HG02852 (cell line): ENCODE measurements at regions not wholly inside any gene's neighbourhood (a gene's known extent, or its start where the extent isn't known, plus 50 kb on each side); places are given as distances from the start of the nearest gene placed in this dataset.

Experiments
- ATAC-seq: cut with Tn5 transposase; IDR thresholded peaks from one replicate; pipeline ENCODE4 v1.9.1; 2021; ENCODE audit warnings: mild to moderate bottlenecking, moderate library complexity; ENCODE audit not compliant: unreplicated experiment

DNA sequence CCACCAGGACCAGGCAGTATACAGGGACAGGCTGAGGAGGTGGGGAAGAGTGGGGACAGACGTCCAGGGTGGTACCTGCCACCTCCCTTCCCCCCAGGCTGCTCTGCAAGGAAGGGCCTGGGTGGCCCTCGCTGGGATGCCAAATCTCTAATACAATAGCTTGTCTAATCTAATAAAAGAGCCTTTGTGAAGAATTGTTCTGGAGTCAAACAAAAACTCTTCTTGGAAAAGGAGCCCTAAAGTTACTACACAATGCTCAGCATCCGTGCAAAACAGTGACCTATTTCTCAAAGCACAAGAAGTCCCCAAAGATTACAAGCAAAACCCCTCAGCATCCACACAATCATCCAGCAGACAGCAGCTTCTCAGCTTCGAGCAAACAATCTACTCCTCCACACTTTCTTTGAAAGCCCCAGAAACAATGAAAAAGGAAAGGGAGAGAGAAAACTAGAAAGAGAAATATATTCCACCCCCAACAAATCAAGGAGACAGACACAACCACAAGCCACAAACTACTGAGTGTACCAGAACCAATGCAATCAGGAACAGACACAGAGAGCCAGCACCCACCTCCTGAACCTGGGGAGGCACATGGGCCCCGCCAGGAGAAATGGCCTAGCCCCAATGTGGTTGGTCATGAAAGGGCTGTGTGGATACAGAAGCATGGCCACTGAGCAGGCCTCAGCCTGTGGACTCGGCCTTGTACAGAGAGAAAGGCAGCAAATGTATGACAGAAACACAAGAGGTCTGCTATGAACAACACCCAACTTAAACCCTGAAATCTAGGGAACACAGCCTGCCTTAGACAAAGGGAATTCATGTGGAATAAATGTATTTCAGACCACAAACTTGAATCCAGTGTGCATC, 177.1 kb upstream of the CHRNA7 start:
- ATAC-seq, result no peak

DNA sequence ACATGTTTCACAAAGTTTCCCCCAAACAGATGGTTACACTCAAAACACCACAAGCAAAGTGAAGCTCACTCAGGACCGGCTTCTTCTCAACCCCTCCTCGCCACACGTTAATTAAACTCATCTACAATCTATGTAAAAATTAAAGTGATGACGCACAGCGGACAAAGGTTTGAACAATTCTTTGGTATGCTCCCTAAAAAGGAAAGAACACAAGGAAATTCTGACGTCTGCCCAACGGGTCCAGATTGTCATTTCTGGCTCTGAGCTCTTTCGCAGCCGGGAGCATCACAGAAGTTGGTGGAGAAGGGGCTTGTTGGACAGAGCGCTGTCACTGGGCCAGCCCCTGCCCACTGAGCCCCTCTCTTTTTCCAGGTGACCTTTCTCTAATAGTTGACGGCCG, 173.7 kb upstream of the CHRNA7 start:
- no peak for ATAC-seq

DNA sequence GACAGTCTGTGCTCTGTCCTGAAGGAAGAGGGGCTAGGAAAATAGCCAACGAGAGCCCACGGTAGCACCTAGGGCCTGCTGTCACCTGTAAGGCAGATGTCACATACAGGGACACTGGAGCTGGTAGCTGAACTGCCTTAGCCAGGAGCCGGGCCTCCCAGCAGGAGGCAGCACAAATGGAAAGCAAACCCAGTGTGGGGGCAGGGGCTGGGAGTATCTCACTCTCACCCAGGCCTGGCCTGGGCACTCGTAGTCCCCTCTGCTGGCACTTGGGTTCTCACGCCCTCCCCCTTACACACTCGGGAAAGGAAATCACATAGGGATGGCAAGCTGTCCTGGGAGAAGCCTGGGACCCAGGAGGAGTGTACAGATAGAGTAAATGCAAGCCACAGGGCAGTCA, 173.1 kb upstream of the CHRNA7 start:
- no peak for ATAC-seq

DNA sequence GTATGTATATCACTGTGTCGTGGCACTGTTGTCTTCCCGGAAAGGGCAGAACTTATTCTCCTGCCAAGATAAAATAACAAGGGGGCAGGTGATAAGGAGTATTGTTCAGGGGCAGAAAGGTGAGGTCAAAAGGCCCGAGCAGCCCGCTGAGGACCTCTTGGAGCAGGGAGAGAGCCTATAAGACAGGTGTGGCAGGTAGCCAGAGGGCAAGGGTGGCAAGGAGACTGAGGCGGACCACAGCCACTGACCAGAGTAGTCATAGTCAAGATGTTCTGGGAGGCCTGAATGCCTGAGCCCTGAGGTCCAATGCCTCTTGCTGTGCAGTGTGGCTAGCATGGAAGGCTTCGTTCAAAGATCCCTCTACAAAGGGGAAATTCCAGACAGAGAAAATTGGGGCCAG, 172.3 kb upstream of the CHRNA7 start:
- no peak for ATAC-seq

DNA sequence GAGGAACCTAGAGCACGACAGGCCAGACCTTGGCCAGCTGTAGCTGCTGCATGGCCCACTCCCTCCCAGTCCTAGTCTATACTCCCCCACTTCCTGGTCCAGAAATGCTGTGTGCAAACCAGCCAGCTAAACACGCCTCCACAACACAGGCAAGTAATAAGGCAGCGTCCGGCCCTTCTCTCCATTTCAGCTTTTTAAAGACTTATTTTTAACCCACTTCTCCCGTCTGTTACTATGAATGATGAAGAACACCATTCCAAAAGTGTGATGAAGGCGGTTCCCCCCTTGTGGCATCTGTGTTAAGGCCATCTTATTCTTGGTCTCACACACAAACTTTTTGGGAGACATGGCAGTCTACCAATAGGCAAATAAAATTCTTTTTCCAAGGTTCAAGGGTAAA, 164.1 kb upstream of the CHRNA7 start:
- ATAC-seq, result no peak

DNA sequence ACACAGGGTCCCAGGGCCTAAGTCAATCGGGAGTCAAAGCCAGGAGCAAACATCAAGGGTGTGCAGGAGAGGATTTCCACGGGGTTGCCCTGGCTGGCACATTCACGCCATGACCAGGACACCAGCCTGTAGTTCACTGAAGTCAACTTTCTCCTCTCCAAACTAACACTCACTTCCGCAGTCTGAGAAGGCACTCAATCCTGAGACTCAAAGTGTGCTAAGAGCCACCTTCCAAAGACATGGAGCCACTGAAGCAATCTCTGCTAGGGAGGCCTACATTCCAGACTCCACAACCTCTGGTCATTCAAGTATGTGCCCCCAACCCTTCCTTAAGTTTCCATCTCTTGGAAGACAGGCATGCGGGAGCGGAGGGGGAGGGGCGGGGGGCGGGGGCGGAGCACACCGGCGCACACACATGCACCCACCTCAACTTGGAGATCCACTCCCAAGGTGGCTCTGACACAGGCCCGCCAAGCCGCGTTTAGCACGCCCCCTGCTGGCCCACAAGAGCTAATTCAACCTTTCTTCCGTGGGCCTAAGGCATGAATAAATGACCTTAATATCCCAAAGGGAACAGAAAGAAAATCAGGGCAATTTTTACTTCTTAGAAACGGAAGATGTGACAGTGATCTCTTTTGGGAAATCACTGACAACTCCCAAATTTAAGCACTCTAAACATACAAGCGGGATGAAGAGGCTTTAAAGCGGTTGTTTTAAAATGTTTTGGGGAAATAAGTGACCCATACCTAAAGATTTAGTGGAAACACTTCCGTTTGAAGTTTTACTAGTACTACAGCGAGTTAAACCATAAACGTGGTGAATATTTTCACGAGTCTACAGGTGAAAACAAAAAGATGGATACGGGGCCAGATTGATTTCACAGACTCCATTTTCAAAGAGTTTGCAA, 162.5 kb upstream of the CHRNA7 start:
- ATAC-seq, result no peak

DNA sequence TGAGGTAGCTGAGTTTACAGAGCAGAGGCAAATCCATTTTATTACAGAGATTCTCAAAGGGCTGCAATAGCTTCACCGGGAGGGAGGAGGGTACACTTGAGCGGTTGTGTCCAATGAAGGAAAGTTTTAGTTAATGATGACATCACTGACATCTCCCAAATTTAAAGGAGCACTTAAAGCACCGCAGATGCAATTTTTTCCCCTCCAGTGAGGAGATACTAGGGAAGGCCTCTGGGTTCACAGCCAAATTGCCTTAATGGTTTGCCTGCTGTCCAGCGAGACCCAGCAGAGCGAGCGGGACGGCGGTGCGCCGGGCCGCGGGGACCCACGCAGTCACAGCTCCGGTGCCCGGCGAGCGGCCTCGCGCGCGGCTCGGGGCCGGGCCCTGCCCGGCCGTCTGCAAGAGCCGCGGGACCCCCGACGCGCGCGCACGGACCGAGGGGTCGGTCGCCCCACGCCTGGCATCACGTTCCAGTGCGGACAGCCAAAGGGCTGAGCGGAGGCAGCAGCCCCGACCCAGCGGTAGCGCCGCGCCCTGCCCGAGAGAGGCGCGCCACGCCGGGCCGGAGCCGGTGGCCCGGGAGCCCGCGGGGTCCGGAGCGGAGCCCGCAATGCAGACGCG, 160.5 kb upstream of the CHRNA7 start:
- ATAC-seq, result peak; percentile 5

DNA sequence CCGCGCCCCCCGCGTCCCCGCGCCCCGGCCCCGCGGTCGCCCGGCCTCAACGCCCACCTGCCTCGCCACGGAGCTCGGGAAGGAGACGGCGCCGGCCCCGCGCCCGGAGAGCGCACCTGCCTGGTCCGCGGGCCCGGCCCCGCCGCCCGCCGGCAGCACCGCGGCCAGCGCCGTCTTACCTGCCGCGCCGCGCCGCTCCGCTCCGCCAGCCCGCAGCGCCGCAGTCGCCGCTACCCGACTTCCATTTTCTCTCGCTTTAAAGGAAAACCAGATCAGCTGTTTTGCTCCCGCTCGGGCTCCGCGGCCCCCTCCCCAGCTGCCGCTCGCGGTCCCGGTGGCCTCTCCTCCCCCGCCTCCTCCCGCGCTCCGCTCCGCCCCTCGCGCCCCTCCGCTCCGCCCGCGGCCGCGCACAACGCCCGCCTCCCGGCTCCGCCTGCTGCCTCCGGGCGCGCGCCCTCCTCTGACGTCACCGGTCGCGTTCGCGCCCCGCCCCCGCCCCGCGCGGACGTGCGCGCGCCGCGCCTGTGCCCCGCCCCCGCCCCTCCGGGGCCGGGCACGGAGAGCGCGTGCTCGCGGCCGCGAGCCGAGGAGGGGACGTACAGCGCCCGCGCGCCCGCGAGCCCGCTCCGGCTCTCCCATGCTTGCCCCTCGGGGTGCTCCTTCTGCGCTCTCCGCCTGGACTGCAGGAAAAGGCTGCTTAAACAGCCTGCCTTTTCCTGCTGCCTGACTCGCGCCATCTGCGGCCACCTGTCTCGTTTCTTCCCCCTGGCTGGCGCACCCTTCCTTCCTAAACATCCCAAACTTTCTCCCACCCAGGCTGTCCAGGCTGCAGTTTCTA, 159.8 kb upstream of the CHRNA7 start, which contains the start of gene OTUD7A:
TSS of gene OTUD7A (minus strand) at position 346 of the 838 bp plus-strand sequence.
- peak; percentile 91 for ATAC-seq

DNA sequence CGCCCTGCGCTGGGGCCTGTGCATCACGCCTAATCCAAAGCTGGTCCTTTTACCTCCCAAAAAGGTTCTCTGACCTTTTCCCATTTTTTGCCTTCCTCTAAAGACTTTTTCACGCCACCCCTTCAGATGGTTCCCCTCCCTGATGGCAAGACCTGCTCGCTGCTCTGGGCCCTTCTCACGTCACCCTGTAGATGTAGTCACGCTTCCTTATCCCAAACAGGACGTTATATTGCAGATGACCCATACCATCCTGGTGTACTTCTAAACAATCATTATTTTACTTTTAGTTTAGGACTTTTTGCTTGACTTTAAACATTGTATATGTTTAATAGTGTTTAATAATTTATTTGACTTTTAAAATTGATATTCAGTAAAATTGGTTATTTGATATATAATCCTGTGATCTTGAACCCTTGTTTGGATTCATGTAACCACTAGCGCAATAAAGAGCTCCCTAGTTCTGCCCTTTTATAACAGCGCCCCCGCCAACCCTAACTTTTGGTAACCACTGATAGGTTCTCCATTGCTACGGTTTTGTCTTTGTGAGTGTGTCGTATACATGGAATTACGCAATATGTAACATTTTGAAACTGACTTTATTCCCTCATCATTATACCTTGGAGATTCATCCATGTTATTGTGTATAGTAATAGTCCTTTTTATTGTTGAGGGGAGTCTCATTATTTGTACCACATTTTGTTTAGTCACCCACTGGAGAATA, 159.0 kb upstream of the CHRNA7 start:
- ATAC-seq, result no peak

DNA sequence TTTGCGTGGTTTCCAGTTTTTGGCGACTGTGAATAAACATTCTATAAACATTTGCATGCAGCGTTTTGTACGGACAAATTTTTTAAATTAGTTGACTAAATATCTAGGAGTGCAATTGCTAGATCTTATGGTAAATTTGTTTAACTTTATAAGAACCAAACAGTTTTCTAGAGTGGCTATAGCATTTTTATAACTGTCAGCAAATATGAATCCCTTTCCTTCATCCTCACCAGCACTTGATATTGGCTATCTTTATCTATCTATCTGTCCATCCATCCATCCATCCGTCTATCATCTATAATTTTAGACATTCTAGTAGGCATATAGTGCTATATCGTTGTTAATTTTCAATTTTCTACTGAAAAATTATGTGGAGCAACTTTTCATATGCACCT, 158.4 kb upstream of the CHRNA7 start:
- no peak for ATAC-seq

DNA sequence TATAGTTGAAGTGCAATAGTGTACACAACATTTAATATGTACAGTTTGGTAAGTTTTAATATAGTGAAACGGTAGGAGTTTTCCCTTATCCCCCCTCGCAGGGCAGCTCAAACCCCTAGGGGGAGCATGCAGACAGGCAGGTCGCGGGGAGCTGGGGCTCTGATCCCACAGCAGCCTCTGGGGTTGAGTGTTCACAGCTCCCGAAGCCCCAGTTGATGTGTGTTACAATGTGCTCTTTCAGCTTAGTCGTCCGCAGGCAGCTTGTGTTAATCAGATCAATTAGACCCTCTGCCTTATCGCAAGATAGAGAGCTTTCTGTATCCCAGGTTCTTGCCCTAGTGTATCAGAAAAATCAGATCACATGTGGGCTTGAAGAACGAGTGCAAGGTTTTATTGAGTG, 143.1 kb upstream of the CHRNA7 start:
- no peak for ATAC-seq

DNA sequence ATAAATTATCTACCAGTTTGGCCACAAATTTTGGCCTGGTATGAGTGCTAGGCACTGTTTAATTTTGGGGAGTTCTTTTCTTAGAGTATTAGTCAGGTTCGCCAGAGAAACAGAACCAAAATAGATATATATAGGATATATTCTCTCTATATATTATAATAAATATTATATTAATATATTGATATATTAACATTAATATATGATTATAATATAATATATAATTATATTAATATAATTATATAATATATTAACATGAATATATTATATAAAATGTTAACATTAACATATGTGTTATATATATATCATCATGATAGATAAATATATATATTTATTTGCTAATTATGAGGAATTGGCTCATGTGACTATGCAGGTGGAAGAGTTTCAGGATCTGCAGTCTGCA, 137.8 kb upstream of the CHRNA7 start:
- ATAC-seq, result no peak

DNA sequence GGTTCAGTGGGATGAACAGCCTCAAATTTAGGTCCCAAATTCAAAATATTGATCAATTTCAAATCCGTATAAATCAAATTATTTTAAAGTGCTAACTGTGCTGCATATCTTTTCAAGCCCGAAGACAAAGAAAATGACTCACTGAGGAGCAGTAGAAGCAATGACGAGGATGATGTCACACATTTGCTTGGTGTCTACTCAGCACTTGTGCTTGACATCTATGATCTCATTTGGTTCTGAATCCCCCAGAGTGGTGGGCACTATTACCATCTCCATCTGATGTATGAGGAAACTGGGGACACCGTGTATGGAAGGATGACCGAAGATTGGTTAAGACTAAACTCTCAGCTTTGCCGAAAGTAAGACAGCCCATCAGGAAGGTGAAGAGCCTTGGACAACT, 136.5 kb upstream of the CHRNA7 start:
- no peak for ATAC-seq

DNA sequence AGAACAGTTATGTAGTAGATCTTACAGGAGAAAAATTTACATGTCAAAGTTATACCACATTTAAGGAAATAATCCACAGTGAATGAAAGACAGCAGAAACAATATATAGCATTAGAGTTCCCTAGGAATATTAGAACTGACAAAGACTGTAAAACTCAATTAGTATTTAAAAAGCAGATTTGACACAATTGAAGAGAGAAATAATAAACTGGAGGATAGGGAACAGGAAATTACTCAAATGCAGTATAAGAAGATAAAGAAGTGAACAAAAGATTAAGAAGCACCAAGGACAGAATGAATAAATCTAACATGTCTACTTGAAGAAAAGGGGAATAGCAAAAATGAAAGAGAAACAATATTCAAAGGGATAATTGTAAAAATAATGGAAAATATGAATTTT, 132.6 kb upstream of the CHRNA7 start:
- no peak for ATAC-seq

DNA sequence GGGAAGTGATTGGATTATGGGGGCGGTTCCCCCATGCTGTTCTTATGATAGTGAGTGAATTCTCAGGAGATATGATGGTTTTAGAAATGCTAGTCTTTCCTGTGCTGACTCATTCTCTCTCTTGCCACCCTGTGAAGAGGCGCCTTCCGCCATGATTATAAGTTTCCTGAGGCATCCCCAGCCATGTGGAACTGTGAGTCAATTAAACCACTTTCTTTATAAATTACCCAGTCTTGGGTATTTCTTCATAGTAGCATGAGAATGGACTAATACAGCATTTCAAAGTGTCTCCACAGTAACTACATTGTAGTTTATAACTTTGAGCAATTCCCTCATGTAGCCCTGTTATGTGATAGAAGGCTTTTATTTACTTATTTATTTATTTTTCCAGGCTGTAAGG, 128.8 kb upstream of the CHRNA7 start:
- no peak for ATAC-seq

DNA sequence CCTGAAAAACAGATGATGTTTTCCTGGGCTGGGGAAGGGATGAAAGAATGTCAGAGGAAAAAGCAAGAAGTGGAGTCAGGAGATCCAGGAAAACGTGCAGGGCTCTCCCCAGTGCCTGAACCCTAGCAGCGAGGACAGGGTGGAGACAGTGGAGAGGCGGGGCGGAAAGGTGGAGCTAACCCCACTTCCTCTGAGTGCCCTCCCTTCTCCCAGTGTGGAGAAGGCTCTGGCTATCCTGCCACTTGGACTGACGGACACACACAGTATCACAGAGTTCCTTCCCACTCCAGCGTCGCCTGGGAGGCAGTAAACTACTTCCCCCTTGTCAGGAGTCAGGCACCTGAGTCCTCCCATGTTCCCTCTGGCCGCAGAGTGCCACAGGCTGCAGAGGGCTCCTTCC, 125.3 kb upstream of the CHRNA7 start:
- ATAC-seq, result no peak

DNA sequence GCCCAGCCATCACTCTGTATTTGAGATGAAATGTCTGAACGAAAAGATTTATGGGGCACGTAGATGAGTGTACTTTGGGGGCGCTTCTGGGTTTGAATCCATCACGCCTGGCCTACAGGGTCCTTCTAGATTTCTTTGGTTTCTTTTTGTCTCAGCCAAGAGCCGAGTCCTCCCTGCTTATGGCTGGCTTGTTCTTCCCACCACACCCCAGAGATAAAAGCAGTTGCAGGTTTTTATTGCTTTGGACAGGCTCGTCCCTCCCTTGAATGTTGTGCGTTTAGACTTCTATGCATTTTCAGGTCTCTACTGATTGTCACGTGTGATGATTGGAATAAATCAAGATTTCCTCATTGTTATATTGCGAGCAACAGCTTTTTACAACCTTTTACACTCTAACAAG, 104.8 kb upstream of the CHRNA7 start:
- ATAC-seq, result no peak

DNA sequence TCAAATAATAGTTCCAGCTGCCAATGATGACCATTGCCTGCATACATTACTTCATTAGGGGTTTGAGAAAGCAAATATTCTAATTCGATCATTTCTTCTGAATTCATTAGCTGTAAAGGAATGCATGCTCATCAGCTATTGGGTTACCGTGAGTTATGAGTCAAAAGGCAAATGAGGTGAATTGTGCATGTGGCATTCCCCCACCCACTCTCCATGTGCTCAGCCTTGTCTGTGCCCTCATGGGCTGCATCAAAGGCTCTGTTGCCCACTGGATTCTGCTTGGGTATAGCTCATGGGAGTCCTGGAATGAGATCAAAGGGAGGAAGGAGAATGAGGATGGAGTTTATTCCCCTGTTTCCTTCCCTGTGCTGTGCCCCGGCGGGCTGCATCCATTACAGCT, 99.3 kb upstream of the CHRNA7 start:
- no peak for ATAC-seq

DNA sequence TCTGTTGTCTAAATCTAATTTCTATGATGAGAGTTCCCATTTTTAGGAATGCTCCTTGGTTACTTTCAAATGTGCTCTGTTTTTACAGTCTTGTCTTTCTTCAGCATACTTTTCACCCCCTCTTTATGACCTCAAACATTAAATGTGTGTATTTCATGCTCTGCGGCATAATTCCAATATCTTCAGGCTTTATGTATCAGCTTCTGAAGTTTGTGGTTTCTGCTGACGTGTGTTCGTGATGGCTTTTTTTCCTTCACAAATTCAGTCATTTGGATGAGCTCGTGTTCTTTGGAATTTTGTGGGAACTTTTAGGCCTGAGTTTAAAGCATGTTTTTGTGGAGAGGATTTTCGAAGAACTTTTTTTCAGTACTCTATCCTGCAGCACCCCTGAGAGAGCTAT, 97.7 kb upstream of the CHRNA7 start:
- ATAC-seq, result no peak

DNA sequence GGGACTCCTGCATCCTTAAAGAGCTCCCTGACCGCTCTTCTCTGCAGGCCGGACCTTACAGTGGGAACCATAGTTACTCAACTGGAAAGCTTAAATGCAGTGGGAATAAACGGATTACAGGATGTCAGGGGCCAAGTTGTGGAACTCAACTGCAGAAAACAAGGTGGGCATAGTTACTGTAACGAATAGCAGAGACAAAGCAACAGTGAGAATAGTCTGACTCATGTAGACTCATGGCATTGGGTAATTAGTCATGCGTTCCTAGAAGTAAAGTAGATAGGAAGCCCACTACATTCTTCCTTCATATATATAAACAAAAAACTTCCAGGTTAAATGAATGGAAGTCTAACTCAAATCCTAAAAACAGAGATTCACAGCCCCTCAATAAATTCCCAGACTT, 95.5 kb upstream of the CHRNA7 start:
- ATAC-seq, result no peak
